ENCODE measurements at regions not wholly inside any gene's neighbourhood (a gene's known extent, or its start where the extent isn't known, plus 50 kb on each side); places are given as distances from the start of the nearest gene placed in this dataset.

- DNase-seq (ENCODE audit: low spot score), result no peak
- Mint-ChIP-seq H3K4me3 (ENCODE audit: unreplicated experiment) (no peak overlapping the region), H3K9me3 (ENCODE audit: unreplicated experiment) (no peaks in the 10 kb centered on the region), H3K27ac (ENCODE audit: unreplicated experiment) (no peak overlapping the region), H3K36me3 (ENCODE audit: low read depth, unreplicated experiment) (no peaks in the 10 kb centered on the region), H3K27me3 (ENCODE audit: unreplicated experiment) (no peaks in the 10 kb centered on the region), H3K4me1 (ENCODE audit: unreplicated experiment) (peaks cover 9% of the 10 kb centered on the region)
- TF ChIP-seq, protein P1, sequence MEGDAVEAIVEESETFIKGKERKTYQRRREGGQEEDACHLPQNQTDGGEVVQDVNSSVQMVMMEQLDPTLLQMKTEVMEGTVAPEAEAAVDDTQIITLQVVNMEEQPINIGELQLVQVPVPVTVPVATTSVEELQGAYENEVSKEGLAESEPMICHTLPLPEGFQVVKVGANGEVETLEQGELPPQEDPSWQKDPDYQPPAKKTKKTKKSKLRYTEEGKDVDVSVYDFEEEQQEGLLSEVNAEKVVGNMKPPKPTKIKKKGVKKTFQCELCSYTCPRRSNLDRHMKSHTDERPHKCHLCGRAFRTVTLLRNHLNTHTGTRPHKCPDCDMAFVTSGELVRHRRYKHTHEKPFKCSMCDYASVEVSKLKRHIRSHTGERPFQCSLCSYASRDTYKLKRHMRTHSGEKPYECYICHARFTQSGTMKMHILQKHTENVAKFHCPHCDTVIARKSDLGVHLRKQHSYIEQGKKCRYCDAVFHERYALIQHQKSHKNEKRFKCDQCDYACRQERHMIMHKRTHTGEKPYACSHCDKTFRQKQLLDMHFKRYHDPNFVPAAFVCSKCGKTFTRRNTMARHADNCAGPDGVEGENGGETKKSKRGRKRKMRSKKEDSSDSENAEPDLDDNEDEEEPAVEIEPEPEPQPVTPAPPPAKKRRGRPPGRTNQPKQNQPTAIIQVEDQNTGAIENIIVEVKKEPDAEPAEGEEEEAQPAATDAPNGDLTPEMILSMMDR (IDR thresholded peaks at IDR 0.05; ENCODE audit: unreplicated experiment), result no peak
Measured at GRCh38 chr14:87800216-87800615, 192.8 kb downstream of the GALC start.

DNA sequence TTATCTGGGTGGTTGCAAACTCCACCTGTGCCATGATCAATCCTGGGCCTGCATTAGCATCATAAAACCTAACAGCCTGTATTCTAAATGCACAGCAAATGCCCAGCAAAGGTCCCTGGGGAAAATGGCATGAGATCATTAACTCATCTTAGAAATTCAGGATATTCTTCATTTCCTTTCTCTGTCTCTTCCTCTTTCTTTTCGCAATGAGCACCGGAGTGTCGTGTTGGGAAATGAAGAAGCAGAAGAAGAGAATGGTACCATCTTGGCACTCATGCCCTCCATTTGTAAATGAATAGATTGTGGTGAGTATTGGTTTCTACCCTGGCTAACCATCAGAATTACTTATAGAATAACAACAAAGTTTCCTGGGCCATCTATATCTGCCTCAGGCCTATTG lies 193.6 kb downstream of the GALC start:
- Mint-ChIP-seq H3K4me3 (ENCODE audit: unreplicated experiment) (no peak overlapping the region), H3K36me3 (ENCODE audit: low read depth, unreplicated experiment) (no peaks in the 10 kb centered on the region), H3K27ac (ENCODE audit: unreplicated experiment) (no peak overlapping the region), H3K9me3 (ENCODE audit: unreplicated experiment) (no peaks in the 10 kb centered on the region), H3K4me1 (ENCODE audit: unreplicated experiment) (peaks cover 9% of the 10 kb centered on the region), H3K27me3 (ENCODE audit: unreplicated experiment) (no peaks in the 10 kb centered on the region)
- DNase-seq (ENCODE audit: low spot score), result no peak
- TF ChIP-seq, protein P1 (IDR thresholded peaks at IDR 0.05; ENCODE audit: unreplicated experiment), result no peak

DNA sequence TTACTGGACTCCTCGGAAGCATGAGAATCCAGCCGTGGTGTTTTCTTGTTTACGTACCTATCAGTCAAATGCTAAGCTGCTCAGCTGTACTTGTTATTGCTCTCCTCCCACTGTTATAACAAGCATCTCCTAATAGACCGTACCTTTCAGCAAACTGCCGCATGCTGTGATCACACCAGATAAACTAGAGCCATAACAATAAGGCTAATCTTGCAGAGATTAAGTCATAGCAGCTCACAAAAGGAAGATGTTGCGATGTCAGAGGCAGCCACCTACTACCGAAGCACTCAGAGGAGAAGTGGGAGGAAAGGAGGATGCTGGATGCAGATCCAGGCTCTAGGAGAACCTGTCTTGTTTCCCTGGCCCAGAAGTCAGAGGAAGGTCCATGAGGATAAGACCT lies 196.0 kb downstream of the GALC start:
- DNase-seq (ENCODE audit: low spot score), result no peak
- Mint-ChIP-seq H3K9me3 (ENCODE audit: unreplicated experiment) (no peaks in the 10 kb centered on the region), H3K36me3 (ENCODE audit: low read depth, unreplicated experiment) (no peaks in the 10 kb centered on the region), H3K27ac (ENCODE audit: unreplicated experiment) (no peak overlapping the region), H3K27me3 (ENCODE audit: unreplicated experiment) (no peaks in the 10 kb centered on the region), H3K4me1 (ENCODE audit: unreplicated experiment) (peaks cover 9% of the 10 kb centered on the region), H3K4me3 (ENCODE audit: unreplicated experiment) (no peak overlapping the region)
- TF ChIP-seq, protein P1 (IDR thresholded peaks at IDR 0.05; ENCODE audit: unreplicated experiment), result no peak

- no peaks in the 10 kb centered on the region for H3K36me3 Mint-ChIP-seq (ENCODE audit: low read depth, unreplicated experiment)
- TF ChIP-seq, protein P1 (IDR thresholded peaks at IDR 0.05; ENCODE audit: unreplicated experiment), result no peak
- no peak for DNase-seq (ENCODE audit: low spot score)
Measured at GRCh38 chr14:87794561-87794960, 198.4 kb downstream of the GALC start.

GRCh38 chr14:87785897-87786296 lies 207.1 kb downstream of the GALC start:
- TF ChIP-seq, protein P1 (IDR thresholded peaks at IDR 0.05; ENCODE audit: unreplicated experiment), result no peak
- DNase-seq (ENCODE audit: low spot score), result no peak
- H3K4me1 Mint-ChIP-seq (ENCODE audit: unreplicated experiment), result no peaks in the 10 kb centered on the region
- no peaks in the 10 kb centered on the region for H3K9me3 Mint-ChIP-seq (ENCODE audit: unreplicated experiment)
- no peaks in the 10 kb centered on the region for H3K36me3 Mint-ChIP-seq (ENCODE audit: low read depth, unreplicated experiment)
- H3K27me3 Mint-ChIP-seq (ENCODE audit: unreplicated experiment), result no peaks in the 10 kb centered on the region
- H3K27ac Mint-ChIP-seq (ENCODE audit: unreplicated experiment), result no peak overlapping the region
- no peak overlapping the region for H3K4me3 Mint-ChIP-seq (ENCODE audit: unreplicated experiment)

More at GRCh38 chr14:87794561-87794960, 198.4 kb downstream of the GALC start:
- H3K4me1 Mint-ChIP-seq (ENCODE audit: unreplicated experiment), result peaks cover 8% of the 10 kb centered on the region
- H3K4me3 Mint-ChIP-seq (ENCODE audit: unreplicated experiment), result no peak overlapping the region
- H3K9me3 Mint-ChIP-seq (ENCODE audit: unreplicated experiment), result no peaks in the 10 kb centered on the region
- H3K27me3 Mint-ChIP-seq (ENCODE audit: unreplicated experiment), result no peaks in the 10 kb centered on the region
- H3K27ac Mint-ChIP-seq (ENCODE audit: unreplicated experiment), result no peak overlapping the region
